KMS-11 (cell line): ENCODE measurements at regions not wholly inside any gene's neighbourhood (a gene's known extent, or its start where the extent isn't known, plus 50 kb on each side); places are given as distances from the start of the nearest gene placed in this dataset.
"Not testable (repeated sequence)": the region's sequence is repeated elsewhere in the genome, so short reads cannot be mapped to it uniquely, and the experiment has no call there.

Experiments
- H2AFZ ChIP-seq: fragments of 200-600 bp; sonication (generic); 2 replicates; pipeline ENCODE4 v1.6.1; 2016; ENCODE audit warnings: antibody characterized with exemption, mixed run types, low read depth
- H3K27ac ChIP-seq: fragments of 200-600 bp; sonication (generic); 2 replicates; pipeline ENCODE4 v1.6.1; 2016; ENCODE audit warnings: mild to moderate bottlenecking, mixed run types
- H3K27me3 ChIP-seq: fragments of 200-600 bp; sonication (generic); 2 replicates; pipeline ENCODE4 v1.6.1; 2017; ENCODE audit warnings: mild to moderate bottlenecking, low read depth, mixed run types, moderate library complexity; ENCODE audit not compliant: insufficient read depth
- H3K36me3 ChIP-seq: fragments of 200-600 bp; sonication (generic); 2 replicates; pipeline ENCODE4 v1.6.1; 2017; ENCODE audit warnings: mild to moderate bottlenecking, mixed run types; ENCODE audit not compliant: insufficient read depth
- H3K4me1 ChIP-seq: fragments of 200-600 bp; sonication (generic); 2 replicates; pipeline ENCODE4 v1.6.1; 2016; ENCODE audit warnings: mild to moderate bottlenecking, low read depth, mixed run types; ENCODE audit not compliant: poor library complexity, severe bottlenecking
- H3K4me2 ChIP-seq: fragments of 200-600 bp; sonication (generic); 2 replicates; pipeline ENCODE4 v1.7.0; 2016; ENCODE audit warnings: mild to moderate bottlenecking, mixed run types
- H3K4me3 ChIP-seq: fragments of 200-600 bp; sonication (generic); IDR thresholded peaks from 2 replicates; pipeline ENCODE4 v1.6.1; 2017; ENCODE audit warnings: low read depth, low read length, mixed read lengths; ENCODE audit not compliant: insufficient read depth
- H3K79me2 ChIP-seq: fragments of 200-600 bp; sonication (generic); 2 replicates; pipeline ENCODE4 v1.6.1; 2016; ENCODE audit warnings: low read depth, mixed run types; ENCODE audit not compliant: insufficient read depth
- H3K9ac ChIP-seq: fragments of 200-600 bp; sonication (generic); 2 replicates; pipeline ENCODE4 v1.6.1; 2016; ENCODE audit warnings: mild to moderate bottlenecking, mixed run types
- H4K20me1 ChIP-seq: fragments of 200-600 bp; sonication (generic); 2 replicates; pipeline ENCODE4 v1.6.1; 2016; ENCODE audit warnings: mild to moderate bottlenecking, mixed run types; ENCODE audit not compliant: insufficient read depth
- TF ChIP-seq, protein P1 (sequence below): fragments of 200-600 bp; sonication (generic); conservative IDR thresholded peaks from 2 replicates; pipeline ENCODE4 v1.6.1; 2017; ENCODE audit warnings: low read depth, mild to moderate bottlenecking, antibody characterized with exemption, low read length, moderate library complexity, mixed read lengths

DNA sequence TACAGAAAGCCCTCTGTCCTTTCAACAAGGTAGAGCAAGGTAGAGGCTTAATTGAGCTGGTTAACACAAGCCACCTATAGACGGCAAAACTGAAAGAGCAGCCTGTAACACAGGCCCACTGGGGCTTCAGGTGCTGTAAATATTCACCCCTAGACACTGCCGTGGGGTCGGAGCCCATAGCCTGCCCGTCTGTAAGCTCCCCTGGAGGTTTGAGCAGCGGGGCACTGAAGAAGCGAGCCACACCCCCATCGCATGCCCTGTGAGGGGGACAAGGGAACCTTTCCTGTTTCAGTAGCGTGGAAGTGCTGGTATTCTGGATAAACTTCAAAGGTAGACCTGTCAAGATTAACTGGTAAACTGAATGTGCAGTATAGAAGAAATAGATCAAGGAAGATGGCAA is 160.4 kb downstream of the TPBG start:
- H3K36me3 ChIP-seq, result no peaks in the 10 kb centered on the region

DNA sequence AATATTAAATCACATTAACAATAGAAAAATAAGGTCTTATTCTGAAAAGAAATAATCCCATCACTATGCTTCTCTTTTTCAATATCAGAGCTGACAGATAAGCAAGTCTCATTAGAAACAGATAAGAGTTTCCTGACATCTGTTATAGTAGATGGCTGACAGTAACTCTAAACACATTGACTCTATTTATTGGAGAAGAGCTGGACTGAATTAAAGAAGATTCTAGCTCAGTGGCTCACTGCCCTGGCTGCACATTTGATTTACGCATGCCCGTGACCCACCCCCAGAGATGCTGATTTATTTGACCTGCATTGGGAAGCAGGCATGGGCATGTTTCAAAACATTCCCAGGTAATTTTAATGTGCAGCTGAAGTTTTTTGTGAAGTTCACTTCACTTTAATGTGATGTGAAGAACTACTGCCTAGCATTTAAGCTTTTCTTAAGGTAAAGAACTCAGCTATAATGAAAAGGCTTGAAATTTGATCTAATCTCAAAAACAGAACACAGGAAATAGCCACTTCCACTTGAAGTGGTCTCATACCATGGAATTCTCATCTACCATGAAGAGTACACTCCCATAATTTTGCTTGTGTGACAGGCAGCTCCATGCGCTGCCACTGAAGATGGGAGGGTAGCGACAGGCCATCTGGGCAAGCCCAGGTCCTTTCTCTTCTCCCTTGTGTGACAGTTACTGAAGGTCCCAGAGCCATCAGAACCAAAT is 162.3 kb downstream of the TPBG start:
- Histone ChIP-seq H2AFZ (no peak overlapping the region), H3K27me3 (no peaks in the 10 kb centered on the region), H3K4me1 (no peaks in the 10 kb centered on the region), H3K9ac (no peak overlapping the region), H3K27ac (no peak overlapping the region), H3K79me2 (no peaks in the 10 kb centered on the region), H3K4me2 (no peak overlapping the region), H4K20me1 (no peaks in the 10 kb centered on the region), H3K4me3 (no peak overlapping the region), H3K36me3 (no peaks in the 10 kb centered on the region)
- TF ChIP-seq, protein P1, sequence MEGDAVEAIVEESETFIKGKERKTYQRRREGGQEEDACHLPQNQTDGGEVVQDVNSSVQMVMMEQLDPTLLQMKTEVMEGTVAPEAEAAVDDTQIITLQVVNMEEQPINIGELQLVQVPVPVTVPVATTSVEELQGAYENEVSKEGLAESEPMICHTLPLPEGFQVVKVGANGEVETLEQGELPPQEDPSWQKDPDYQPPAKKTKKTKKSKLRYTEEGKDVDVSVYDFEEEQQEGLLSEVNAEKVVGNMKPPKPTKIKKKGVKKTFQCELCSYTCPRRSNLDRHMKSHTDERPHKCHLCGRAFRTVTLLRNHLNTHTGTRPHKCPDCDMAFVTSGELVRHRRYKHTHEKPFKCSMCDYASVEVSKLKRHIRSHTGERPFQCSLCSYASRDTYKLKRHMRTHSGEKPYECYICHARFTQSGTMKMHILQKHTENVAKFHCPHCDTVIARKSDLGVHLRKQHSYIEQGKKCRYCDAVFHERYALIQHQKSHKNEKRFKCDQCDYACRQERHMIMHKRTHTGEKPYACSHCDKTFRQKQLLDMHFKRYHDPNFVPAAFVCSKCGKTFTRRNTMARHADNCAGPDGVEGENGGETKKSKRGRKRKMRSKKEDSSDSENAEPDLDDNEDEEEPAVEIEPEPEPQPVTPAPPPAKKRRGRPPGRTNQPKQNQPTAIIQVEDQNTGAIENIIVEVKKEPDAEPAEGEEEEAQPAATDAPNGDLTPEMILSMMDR, result no peak

More for the DNA sequence above, 160.4 kb downstream of the TPBG start:
- no peak overlapping the region for H2AFZ ChIP-seq
- no peak overlapping the region for H3K4me2 ChIP-seq
- H3K27ac ChIP-seq, result no peak overlapping the region
- no peaks in the 10 kb centered on the region for H3K4me1 ChIP-seq
- no peak overlapping the region for H3K9ac ChIP-seq
- TF ChIP-seq, protein P1, result no peak
- no peaks in the 10 kb centered on the region for H3K79me2 ChIP-seq
- H3K4me3 ChIP-seq, result no peak overlapping the region
- H3K27me3 ChIP-seq, result no peaks in the 10 kb centered on the region
- H4K20me1 ChIP-seq, result no peaks in the 10 kb centered on the region

DNA sequence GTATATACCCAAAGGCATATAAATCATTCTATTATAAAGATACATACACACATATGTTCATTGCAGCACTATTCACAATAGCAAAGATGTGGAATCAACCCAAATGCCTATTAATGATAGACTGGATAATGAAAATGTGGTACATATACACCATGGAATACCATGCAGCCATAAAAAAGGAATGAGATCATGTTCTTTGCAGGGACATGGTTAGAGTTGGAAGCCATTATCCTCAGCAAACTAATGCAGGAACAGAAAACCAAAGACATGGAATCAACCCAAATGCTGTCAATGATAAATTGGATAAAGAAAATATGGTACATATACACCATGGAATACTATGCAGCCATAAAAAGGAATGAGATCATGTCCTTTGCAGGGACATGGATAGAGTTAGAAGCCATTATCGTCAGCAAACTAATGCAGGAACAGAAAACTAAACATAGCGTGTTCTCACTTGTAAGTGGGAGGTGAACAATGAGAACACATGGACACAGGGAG is 166.4 kb downstream of the TPBG start:
- H3K36me3 ChIP-seq, H3K79me2 ChIP-seq, H3K4me1 ChIP-seq, H3K9ac ChIP-seq, H2AFZ ChIP-seq, H3K27ac ChIP-seq, H3K4me2 ChIP-seq, H3K4me3 ChIP-seq, H3K27me3 ChIP-seq, H4K20me1 ChIP-seq: not testable (repeated sequence)

DNA sequence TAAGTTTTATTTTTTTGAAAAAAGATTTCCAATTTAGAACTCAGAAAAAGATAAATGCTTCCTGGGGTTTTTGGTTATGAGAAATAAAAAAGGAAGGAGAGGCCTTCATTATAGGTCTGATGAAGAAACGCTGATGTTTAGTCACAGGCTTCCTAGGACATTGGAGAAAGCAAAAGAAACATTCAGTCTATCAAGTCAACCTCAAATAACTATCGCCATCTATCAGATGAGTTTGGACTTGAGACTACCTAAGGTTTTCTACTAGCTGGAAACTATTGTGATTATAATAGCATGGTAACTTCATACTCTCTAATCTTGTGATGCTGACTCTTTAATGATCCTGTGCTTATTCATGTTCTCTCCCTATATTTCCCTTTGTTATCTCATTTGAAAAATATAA is 171.3 kb downstream of the TPBG start:
- TF ChIP-seq, protein P1, result no peak
- Histone ChIP-seq H3K4me1 (no peaks in the 10 kb centered on the region), H3K27me3 (no peaks in the 10 kb centered on the region), H3K27ac (no peak overlapping the region), H3K79me2 (no peaks in the 10 kb centered on the region), H3K4me3 (no peak overlapping the region), H3K9ac (no peak overlapping the region), H3K4me2 (no peak overlapping the region), H3K36me3 (no peaks in the 10 kb centered on the region), H2AFZ (no peak overlapping the region), H4K20me1 (no peaks in the 10 kb centered on the region)

DNA sequence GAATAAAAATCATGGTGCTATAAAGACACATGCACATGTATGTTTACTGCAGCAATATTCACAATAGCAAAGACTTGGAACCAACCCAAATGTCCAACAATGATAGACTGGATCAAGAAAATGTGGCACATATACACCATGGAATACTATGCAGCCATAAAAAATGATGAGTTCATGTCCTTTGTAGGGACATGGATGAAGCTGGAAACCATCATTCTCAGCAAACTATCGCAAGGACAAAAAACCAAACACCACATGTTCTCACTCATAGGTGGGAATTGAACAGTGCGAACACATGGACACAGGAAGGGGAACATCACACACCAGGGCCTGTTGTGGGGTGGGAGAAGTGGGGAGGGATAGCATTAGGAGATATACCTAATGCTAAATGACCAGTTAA is 185.9 kb downstream of the TPBG start:
- H3K4me1 ChIP-seq, H3K4me2 ChIP-seq, H3K9ac ChIP-seq, H2AFZ ChIP-seq, H3K36me3 ChIP-seq, H3K4me3 ChIP-seq, H3K79me2 ChIP-seq, H3K27ac ChIP-seq, H3K27me3 ChIP-seq, H4K20me1 ChIP-seq: not testable (repeated sequence)

DNA sequence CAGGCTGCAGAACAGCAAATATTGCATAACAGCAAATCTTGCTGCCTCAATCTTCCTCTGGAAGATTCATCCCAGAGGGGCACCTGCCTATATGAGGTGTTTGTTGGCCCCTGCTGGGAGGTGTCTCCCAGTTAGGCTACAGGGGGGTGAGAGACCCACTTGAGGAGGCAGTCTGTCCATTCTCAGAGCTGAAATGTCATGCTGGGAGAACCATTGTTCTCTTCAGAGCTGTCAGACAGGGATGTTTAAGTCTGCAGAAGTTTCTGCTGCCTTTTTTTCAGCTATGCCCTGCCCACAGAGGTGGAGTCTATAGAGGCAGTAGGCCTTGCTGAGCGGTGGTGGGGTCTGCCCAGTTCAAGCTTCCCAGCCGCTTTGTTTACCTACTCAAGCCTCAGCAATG is 187.7 kb downstream of the TPBG start:
- not testable (repeated sequence) for H3K27me3 ChIP-seq, H3K4me2 ChIP-seq, H3K9ac ChIP-seq, H2AFZ ChIP-seq, H4K20me1 ChIP-seq, H3K79me2 ChIP-seq, H3K4me3 ChIP-seq, H3K27ac ChIP-seq, H3K4me1 ChIP-seq, H3K36me3 ChIP-seq
